A673 (cell line): ENCODE measurements at regions not wholly inside any gene's neighbourhood (a gene's known extent, or its start where the extent isn't known, plus 50 kb on each side); places are given as distances from the start of the nearest gene placed in this dataset.
"Not testable (repeated sequence)": the region's sequence is repeated elsewhere in the genome, so short reads cannot be mapped to it uniquely, and the experiment has no call there.

ENCODE experiments used
- CTCF ChIP-seq: fragments of 300-800, 200-600 bp; sonication (generic); conservative IDR thresholded peaks from 2 replicates; pipeline ENCODE4 v1.5.1; 2017; ENCODE audit warnings: low read depth, mild to moderate bottlenecking, antibody characterized with exemption, low read length, moderate library complexity, mixed read lengths
- EZH2 ChIP-seq: fragments of 200-600 bp; sonication (generic); IDR thresholded peaks from 2 replicates; pipeline ENCODE4 v1.6.1; 2017; ENCODE audit warnings: borderline replicate concordance, low read depth, mild to moderate bottlenecking, mixed read lengths, antibody characterized with exemption, low read length; ENCODE audit not compliant: poor library complexity, severe bottlenecking

DNA sequence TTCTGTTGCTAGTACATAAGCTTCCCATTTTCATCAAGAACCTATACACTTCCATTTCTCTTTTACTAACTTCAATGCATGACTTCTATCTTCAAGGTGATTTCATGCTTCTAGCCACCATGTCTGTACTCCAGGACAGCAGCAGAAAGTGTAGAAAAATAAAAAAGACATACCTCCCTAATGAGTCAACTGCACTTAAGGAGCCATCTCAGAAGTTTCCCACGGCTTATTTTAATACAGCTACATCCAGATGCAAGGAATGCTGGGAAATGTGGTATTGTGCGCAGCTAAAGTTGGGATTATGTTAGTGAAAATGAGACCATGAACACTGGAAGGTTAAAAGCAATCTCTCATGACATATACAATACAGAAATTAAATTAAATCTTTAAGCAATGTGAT, 264.7 kb upstream of the ZNF322 start:
- TF ChIP-seq CTCF, EZH2: not testable (repeated sequence)
